Transverse colon (tissue), 4 donors: ENCODE measurements at regions not wholly inside any gene's neighbourhood (a gene's known extent, or its start where the extent isn't known, plus 50 kb on each side); places are given as distances from the start of the nearest gene placed in this dataset.

ENCODE experiments used
- DNase-seq: peaks from one replicate; pipeline ENCODE4 v3.0.0-alpha.2; 2019
- H3K27ac ChIP-seq, 4 donors: fragments of 200-600 bp; sonication (generic); 2 replicates each; pipeline ENCODE4 v1.5.1; 2016 to 2018; ENCODE audit warnings: inconsistent platforms in 4 of 4
- H3K27me3 ChIP-seq: fragments of 200-600 bp; sonication (generic); 2 replicates; pipeline ENCODE4 v1.5.1; 2017; ENCODE audit warnings: inconsistent platforms
- H3K36me3 ChIP-seq, 4 donors: fragments of 200-600 bp; sonication (generic); 2 replicates each; pipeline ENCODE4 v1.5.1; 2017 to 2019; ENCODE audit warnings: inconsistent platforms in 4 of 4
- H3K4me1 ChIP-seq, 4 donors: fragments of 200-600 bp; sonication (generic); 2 replicates each; pipeline ENCODE4 v1.5.1; 2017 to 2020; ENCODE audit warnings: inconsistent platforms in 4 of 4
- H3K4me3 ChIP-seq, 4 donors: fragments of 200-600 bp; sonication (generic); 1 replicate in 1 of 4; 2 replicates in 3 of 4; pipeline versions ENCODE4 v1.5.1 to v1.6.1; 2017 to 2019; ENCODE audit warnings: inconsistent platforms in 4 of 4
- H3K9me3 ChIP-seq, 2 donors: fragments of 200-600 bp; sonication (generic); 2 replicates each; pipeline ENCODE4 v1.5.1; 2017 to 2019; ENCODE audit warnings: inconsistent platforms in 2 of 2
- EP300 ChIP-seq: sonication (generic); formaldehyde crosslinking; IDR thresholded peaks from one replicate; pipeline ENCODE4 v1.6.1; 2017; ENCODE audit warnings: antibody characterized with exemption, low read depth
- POLR2A ChIP-seq: fragments of 450-650 bp; IDR thresholded peaks from one replicate; pipeline ENCODE4 v1.6.1; 2016; ENCODE audit warnings: antibody characterized with exemption, mild to moderate bottlenecking, moderate library complexity
- POLR2AphosphoS5 ChIP-seq, 3 donors: sonication (generic); formaldehyde crosslinking; IDR thresholded peaks; one replicate each; pipeline ENCODE4 v1.6.1; 2016; ENCODE audit warnings: antibody characterized with exemption in 3 of 3
- WGBS, 2 donors: methylation state at CpG; one replicate each; pipeline ENCODE4 v1.1.5; 2018; ENCODE audit warnings: low coverage in 1 of 2; 5-methylcytosine and 5-hydroxymethylcytosine counted together
- in situ Hi-C, 4 donors: fragments of 200-750 bp; cut with MboI; loops; one replicate each; pipeline versions ENCODE4 v1.15.0 to v1.15.1; 2017; ENCODE audit warnings: low sequenced_read_pairs in 3 of 4, low pct_ligation_motif_present in 1 of 4, low pct_unique_long_range_greater_than_20kb in 1 of 4
- intact Hi-C: fragments of 100-400 bp; cut with DNase I; formaldehyde crosslinking; loops from one replicate; pipeline ENCODE4 v1.15.1; 2023; ENCODE audit warnings: low total_unique reads
- TF ChIP-seq, protein P1 (sequence below), 5 experiments: fragments of 200-600 bp in 3 of 5; fragments of 450-650 bp in 2 of 5; sonication (generic) in 3 of 5; IDR thresholded peaks; 1 replicate in 2 of 5; 2 replicates in 3 of 5; pipeline ENCODE4 v1.5.1; 2016 to 2017; ENCODE audit warnings: antibody characterized with exemption in 5 of 5, inconsistent platforms in 3 of 5, mild to moderate bottlenecking in 2 of 5, moderate library complexity in 1 of 5

- 90 to 93% methylated on average over 4 to 7 of the region's 7 CpGs for WGBS, 2 donors
- H3K9me3 ChIP-seq, result no peaks in the 10 kb centered on the region
- H3K4me3 ChIP-seq, result no peak overlapping the region
- TF ChIP-seq EP300, result no peak
- TF ChIP-seq, protein P1, sequence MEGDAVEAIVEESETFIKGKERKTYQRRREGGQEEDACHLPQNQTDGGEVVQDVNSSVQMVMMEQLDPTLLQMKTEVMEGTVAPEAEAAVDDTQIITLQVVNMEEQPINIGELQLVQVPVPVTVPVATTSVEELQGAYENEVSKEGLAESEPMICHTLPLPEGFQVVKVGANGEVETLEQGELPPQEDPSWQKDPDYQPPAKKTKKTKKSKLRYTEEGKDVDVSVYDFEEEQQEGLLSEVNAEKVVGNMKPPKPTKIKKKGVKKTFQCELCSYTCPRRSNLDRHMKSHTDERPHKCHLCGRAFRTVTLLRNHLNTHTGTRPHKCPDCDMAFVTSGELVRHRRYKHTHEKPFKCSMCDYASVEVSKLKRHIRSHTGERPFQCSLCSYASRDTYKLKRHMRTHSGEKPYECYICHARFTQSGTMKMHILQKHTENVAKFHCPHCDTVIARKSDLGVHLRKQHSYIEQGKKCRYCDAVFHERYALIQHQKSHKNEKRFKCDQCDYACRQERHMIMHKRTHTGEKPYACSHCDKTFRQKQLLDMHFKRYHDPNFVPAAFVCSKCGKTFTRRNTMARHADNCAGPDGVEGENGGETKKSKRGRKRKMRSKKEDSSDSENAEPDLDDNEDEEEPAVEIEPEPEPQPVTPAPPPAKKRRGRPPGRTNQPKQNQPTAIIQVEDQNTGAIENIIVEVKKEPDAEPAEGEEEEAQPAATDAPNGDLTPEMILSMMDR (IDR thresholded peaks at IDR 0.05), result no peak
- TF ChIP-seq POLR2A, result no peak
- no peak for TF ChIP-seq POLR2AphosphoS5 (IDR thresholded peaks at IDR 0.05)
- DNase-seq, result no peak
- no peak overlapping the region for H3K27ac ChIP-seq
- intact Hi-C loops (no loop called here), in situ Hi-C loops (no loop called here)
- no peaks in the 10 kb centered on the region for H3K27me3 ChIP-seq
- H3K4me1 ChIP-seq, result no peaks in the 10 kb centered on the region
- no peaks in the 10 kb centered on the region for H3K36me3 ChIP-seq
Measured at GRCh38 chr2:44051593-44052347, 56.0 kb upstream of the LRPPRC start.

GRCh38 chr2:44052584-44052983 lies 56.8 kb upstream of the LRPPRC start:
- WGBS, 2 donors, result 89% methylated on average over 5 to 8 of the region's 8 CpGs
- intact Hi-C loops (no loop called here), in situ Hi-C loops (no loop called here)
- no peaks in the 10 kb centered on the region for H3K36me3 ChIP-seq
- H3K27me3 ChIP-seq, result no peaks in the 10 kb centered on the region
- TF ChIP-seq, protein P1 (IDR thresholded peaks at IDR 0.05), result no peak
- TF ChIP-seq POLR2A, result no peak
- TF ChIP-seq EP300, result no peak
- TF ChIP-seq POLR2AphosphoS5 (IDR thresholded peaks at IDR 0.05), result no peak
- no peak overlapping the region for H3K4me3 ChIP-seq
- no peaks in the 10 kb centered on the region for H3K4me1 ChIP-seq
- no peak overlapping the region for H3K27ac ChIP-seq
- H3K9me3 ChIP-seq, result no peaks in the 10 kb centered on the region
- DNase-seq, result no peak

- H3K9me3 ChIP-seq, result no peaks in the 10 kb centered on the region
- TF ChIP-seq POLR2AphosphoS5 (IDR thresholded peaks at IDR 0.05) (no peak), POLR2A (no peak), EP300 (no peak)
- TF ChIP-seq, protein P1 (IDR thresholded peaks at IDR 0.05), result no peak
- 76 to 100% methylated on average over 1 to 2 of the region's 2 CpGs for WGBS, 2 donors
- in situ Hi-C loops, result no loop called here
- no peaks in the 10 kb centered on the region for H3K27me3 ChIP-seq
- no peaks in the 10 kb centered on the region for H3K4me1 ChIP-seq
- H3K4me3 ChIP-seq, result no peak overlapping the region
- intact Hi-C loops, result no loop called here
- H3K27ac ChIP-seq, result no peak overlapping the region
- DNase-seq, result no peak
- H3K36me3 ChIP-seq, result no peaks in the 10 kb centered on the region
Measured at GRCh38 chr2:44053052-44053451, 57.3 kb upstream of the LRPPRC start.

GRCh38 chr2:44053456-44053855 lies 57.7 kb upstream of the LRPPRC start:
- H3K9me3 ChIP-seq, result no peaks in the 10 kb centered on the region
- intact Hi-C loops, result no loop called here
- WGBS, 2 donors, result 77% methylated on average over 4 of the region's 4 CpGs; no CpG with 5 or more reads in 1 of the 2 donors

More at GRCh38 chr2:44053456-44053855, 57.7 kb upstream of the LRPPRC start:
- H3K27me3 ChIP-seq, result no peaks in the 10 kb centered on the region
- no peak overlapping the region for H3K4me3 ChIP-seq
- no peak for DNase-seq
- no peak for TF ChIP-seq POLR2AphosphoS5 (IDR thresholded peaks at IDR 0.05)
- TF ChIP-seq, protein P1 (IDR thresholded peaks at IDR 0.05), result no peak
- TF ChIP-seq POLR2A, result no peak
- no peak for TF ChIP-seq EP300
- no peaks in the 10 kb centered on the region for H3K36me3 ChIP-seq
- no peak overlapping the region for H3K27ac ChIP-seq
- H3K4me1 ChIP-seq, result no peaks in the 10 kb centered on the region
- in situ Hi-C loops, result no loop called here
